ENCODE measurements at regions not wholly inside any gene's neighbourhood (a gene's known extent, or its start where the extent isn't known, plus 50 kb on each side); places are given as distances from the start of the nearest gene placed in this dataset.

DNA sequence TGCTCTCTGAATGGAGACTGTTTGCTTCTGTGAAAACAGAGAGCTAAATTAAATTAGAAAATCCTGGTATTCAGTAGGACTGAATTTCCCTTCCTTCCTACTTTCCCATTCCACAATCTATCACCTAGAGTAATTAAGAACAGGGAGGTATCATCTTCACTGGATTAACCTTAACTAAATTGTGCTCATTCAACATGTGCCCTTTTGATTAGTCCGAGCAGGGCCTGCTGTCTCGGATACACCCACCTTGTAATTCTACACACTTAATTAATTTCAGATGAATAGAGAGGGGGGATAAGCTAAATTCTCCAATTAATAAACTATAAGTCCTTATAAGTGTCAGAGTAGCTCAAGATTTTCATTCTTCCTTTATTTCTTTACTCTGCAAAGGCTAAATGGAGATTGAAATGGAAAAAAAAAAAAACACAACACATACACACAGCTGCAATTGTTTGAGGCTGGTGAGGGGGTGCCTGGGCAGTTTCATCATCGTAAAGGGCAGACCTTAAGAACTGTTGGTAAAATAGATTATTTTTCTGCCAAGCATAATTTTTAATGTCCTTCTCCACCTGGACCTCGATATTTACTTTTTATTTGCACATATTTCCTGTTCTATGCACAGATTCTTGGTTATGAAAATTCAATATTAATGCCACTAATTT lies 157.1 kb upstream of the SIX2 start:
- no peak overlapping the region for H3K4me2 ChIP-seq (ENCODE audit: control insufficient read depth, extremely low read depth, insufficient read depth, low read depth, low read length)
- TF ChIP-seq, protein P1, sequence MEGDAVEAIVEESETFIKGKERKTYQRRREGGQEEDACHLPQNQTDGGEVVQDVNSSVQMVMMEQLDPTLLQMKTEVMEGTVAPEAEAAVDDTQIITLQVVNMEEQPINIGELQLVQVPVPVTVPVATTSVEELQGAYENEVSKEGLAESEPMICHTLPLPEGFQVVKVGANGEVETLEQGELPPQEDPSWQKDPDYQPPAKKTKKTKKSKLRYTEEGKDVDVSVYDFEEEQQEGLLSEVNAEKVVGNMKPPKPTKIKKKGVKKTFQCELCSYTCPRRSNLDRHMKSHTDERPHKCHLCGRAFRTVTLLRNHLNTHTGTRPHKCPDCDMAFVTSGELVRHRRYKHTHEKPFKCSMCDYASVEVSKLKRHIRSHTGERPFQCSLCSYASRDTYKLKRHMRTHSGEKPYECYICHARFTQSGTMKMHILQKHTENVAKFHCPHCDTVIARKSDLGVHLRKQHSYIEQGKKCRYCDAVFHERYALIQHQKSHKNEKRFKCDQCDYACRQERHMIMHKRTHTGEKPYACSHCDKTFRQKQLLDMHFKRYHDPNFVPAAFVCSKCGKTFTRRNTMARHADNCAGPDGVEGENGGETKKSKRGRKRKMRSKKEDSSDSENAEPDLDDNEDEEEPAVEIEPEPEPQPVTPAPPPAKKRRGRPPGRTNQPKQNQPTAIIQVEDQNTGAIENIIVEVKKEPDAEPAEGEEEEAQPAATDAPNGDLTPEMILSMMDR (optimal IDR thresholded peaks at IDR 0.05 in 1 of 3, IDR thresholded peaks at IDR 0.05 in 1 of 3, conservative IDR thresholded peaks at IDR 0.05 in 1 of 3; ENCODE audit: extremely low read depth in 1 of 3, insufficient read depth in 2 of 3, low read length in 3 of 3), result no peak
- no peak for TF ChIP-seq EZH2 (IDR thresholded peaks at IDR 0.05; ENCODE audit: low read length)
- no peaks in the 10 kb centered on the region for H3K4me1 ChIP-seq (ENCODE audit: control insufficient read depth, extremely low read depth, insufficient read depth, low read length)
- H3K27me3 ChIP-seq (ENCODE audit: control insufficient read depth, extremely low read depth, insufficient read depth, low read length), result peaks cover 57% of the 10 kb centered on the region
- no peak overlapping the region for H3K9ac ChIP-seq (ENCODE audit: control insufficient read depth, extremely low read depth, insufficient read depth, low read length)
- H2AFZ ChIP-seq (ENCODE audit: control insufficient read depth, low read length), result no peak overlapping the region
- dilution Hi-C loops (cut with MboI; ENCODE audit: extremely low pct_ligation_motif_present, low sequenced_read_pairs), result no loop called here
- DNase-seq (ENCODE audit: low read depth, low spot score) (no peak), FAIRE-seq (no peak)
- no peaks in the 10 kb centered on the region for H3K9me3 ChIP-seq (ENCODE audit: control insufficient read depth, low read depth, low read length)
- H3K27ac ChIP-seq (ENCODE audit: control insufficient read depth, insufficient read depth, low read length), result no peak overlapping the region
- no peaks in the 10 kb centered on the region for H3K9me1 ChIP-seq (ENCODE audit: control insufficient read depth, extremely low read depth, insufficient read depth, low read length)
- no peak overlapping the region for H3K4me3 ChIP-seq (ENCODE audit: control insufficient read depth in 2 of 3, extremely low read depth in 1 of 3, insufficient read depth in 2 of 3, low read depth in 1 of 3, low read length in 3 of 3)
- H3K79me2 ChIP-seq (ENCODE audit: control insufficient read depth, insufficient read depth, low read length), result no peaks in the 10 kb centered on the region
- no peaks in the 10 kb centered on the region for H4K20me1 ChIP-seq (ENCODE audit: control insufficient read depth, extremely low read depth, insufficient read depth, low read length)
- no peaks in the 10 kb centered on the region for H3K36me3 ChIP-seq (ENCODE audit: control insufficient read depth in 2 of 2, extremely low read depth in 1 of 2, insufficient read depth in 2 of 2, low read length in 2 of 2)

DNA sequence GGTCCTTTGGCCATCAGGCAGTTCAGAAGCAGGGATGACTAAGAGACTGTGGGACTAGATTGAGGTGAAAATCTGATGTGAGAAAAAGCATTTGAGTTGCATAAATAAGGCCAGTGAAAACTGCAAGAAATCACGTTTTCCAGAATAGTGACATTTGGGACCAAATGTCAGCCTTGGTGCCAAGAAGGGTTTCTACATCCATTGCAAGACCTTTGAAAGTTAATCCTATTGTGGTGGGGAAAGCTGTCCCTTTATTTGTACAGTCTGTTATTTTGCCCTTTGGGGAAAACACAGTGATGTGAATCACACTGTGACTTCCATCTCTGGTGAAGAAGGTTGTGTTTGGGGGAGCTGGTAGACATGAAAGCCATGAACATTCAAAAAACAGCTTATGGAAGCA lies 153.5 kb upstream of the SIX2 start:
- dilution Hi-C loops (cut with MboI; ENCODE audit: extremely low pct_ligation_motif_present, low sequenced_read_pairs), result no loop called here

More for the DNA sequence above, 153.5 kb upstream of the SIX2 start:
- no peaks in the 10 kb centered on the region for H3K79me2 ChIP-seq (ENCODE audit: control insufficient read depth, insufficient read depth, low read length)
- no peak for DNase-seq (ENCODE audit: low read depth, low spot score)
- H3K36me3 ChIP-seq (ENCODE audit: control insufficient read depth in 2 of 2, extremely low read depth in 1 of 2, insufficient read depth in 2 of 2, low read length in 2 of 2), result no peaks in the 10 kb centered on the region
- no peak overlapping the region for H3K4me3 ChIP-seq (ENCODE audit: control insufficient read depth in 2 of 3, extremely low read depth in 1 of 3, insufficient read depth in 2 of 3, low read depth in 1 of 3, low read length in 3 of 3)
- H4K20me1 ChIP-seq (ENCODE audit: control insufficient read depth, extremely low read depth, insufficient read depth, low read length), result no peaks in the 10 kb centered on the region
- TF ChIP-seq EZH2 (IDR thresholded peaks at IDR 0.05; ENCODE audit: low read length), result no peak
- TF ChIP-seq, protein P1 (optimal IDR thresholded peaks at IDR 0.05 in 1 of 3, IDR thresholded peaks at IDR 0.05 in 1 of 3, conservative IDR thresholded peaks at IDR 0.05 in 1 of 3; ENCODE audit: extremely low read depth in 1 of 3, insufficient read depth in 2 of 3, low read length in 3 of 3), result no peak
- H3K4me2 ChIP-seq (ENCODE audit: control insufficient read depth, extremely low read depth, insufficient read depth, low read depth, low read length), result no peak overlapping the region
- peaks cover 25% of the 10 kb centered on the region for H3K27me3 ChIP-seq (ENCODE audit: control insufficient read depth, extremely low read depth, insufficient read depth, low read length)
- H3K4me1 ChIP-seq (ENCODE audit: control insufficient read depth, extremely low read depth, insufficient read depth, low read length), result no peaks in the 10 kb centered on the region
- no peak overlapping the region for H3K27ac ChIP-seq (ENCODE audit: control insufficient read depth, insufficient read depth, low read length)
- no peaks in the 10 kb centered on the region for H3K9me1 ChIP-seq (ENCODE audit: control insufficient read depth, extremely low read depth, insufficient read depth, low read length)
- H3K9ac ChIP-seq (ENCODE audit: control insufficient read depth, extremely low read depth, insufficient read depth, low read length), result no peak overlapping the region
- no peak for FAIRE-seq
- H2AFZ ChIP-seq (ENCODE audit: control insufficient read depth, low read length), result no peak overlapping the region
- no peaks in the 10 kb centered on the region for H3K9me3 ChIP-seq (ENCODE audit: control insufficient read depth, low read depth, low read length)

Data from keratinocyte (primary cell).